ENCODE measurements at regions not wholly inside any gene's neighbourhood (a gene's known extent, or its start where the extent isn't known, plus 50 kb on each side); places are given as distances from the start of the nearest gene placed in this dataset.

DNA sequence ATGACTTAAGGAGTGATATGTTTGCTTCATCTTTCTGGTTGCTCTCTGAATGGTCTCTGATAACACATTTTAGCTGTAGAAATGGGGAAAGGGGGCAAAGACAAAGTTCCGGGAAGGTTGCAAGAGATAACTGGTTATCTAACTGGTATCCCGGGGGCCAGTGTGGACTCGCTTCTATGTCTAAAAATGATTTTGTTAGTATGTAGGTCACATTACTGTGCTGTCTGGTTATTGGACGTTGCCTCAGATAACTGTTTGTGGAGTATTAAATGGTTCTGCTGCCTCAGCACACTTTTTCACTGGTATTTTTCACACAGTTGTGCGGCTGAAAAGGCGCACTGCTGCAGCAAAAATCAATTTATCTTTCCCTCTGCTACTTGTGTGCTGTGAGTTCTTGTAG, 63.0 kb upstream of the ZNF536 start:
- TF ChIP-seq EZH2 (IDR thresholded peaks at IDR 0.05; ENCODE audit: borderline replicate concordance, control insufficient read depth, low read depth, low read length) (no peak), POLR2A (IDR thresholded peaks at IDR 0.05; ENCODE audit: low read depth, low read length) (no peak), FOS (IDR thresholded peaks at IDR 0.05; ENCODE audit: borderline replicate concordance, extremely low read depth, insufficient read length) (no peak), BHLHE40 (IDR thresholded peaks at IDR 0.05; ENCODE audit: borderline replicate concordance in 1 of 2, low read depth in 2 of 2, low read length in 1 of 2) (no peak), YBX1 (IDR thresholded peaks at IDR 0.05) (no peak), NFXL1 (IDR thresholded peaks at IDR 0.05; ENCODE audit: borderline replicate concordance) (no peak), CREM (IDR thresholded peaks at IDR 0.05; ENCODE audit: low read depth) (no peak), TCF3 (IDR thresholded peaks at IDR 0.05; ENCODE audit: borderline replicate concordance, insufficient read depth, low read depth, low read length) (no peak), GABPA (IDR thresholded peaks at IDR 0.05; ENCODE audit: low read depth) (no peak), EP300 (IDR thresholded peaks at IDR 0.05; ENCODE audit: borderline replicate concordance in 1 of 2, control insufficient read depth in 1 of 2, low read depth in 2 of 2, low read length in 2 of 2) (no peak)
- TF ChIP-seq, protein P1, sequence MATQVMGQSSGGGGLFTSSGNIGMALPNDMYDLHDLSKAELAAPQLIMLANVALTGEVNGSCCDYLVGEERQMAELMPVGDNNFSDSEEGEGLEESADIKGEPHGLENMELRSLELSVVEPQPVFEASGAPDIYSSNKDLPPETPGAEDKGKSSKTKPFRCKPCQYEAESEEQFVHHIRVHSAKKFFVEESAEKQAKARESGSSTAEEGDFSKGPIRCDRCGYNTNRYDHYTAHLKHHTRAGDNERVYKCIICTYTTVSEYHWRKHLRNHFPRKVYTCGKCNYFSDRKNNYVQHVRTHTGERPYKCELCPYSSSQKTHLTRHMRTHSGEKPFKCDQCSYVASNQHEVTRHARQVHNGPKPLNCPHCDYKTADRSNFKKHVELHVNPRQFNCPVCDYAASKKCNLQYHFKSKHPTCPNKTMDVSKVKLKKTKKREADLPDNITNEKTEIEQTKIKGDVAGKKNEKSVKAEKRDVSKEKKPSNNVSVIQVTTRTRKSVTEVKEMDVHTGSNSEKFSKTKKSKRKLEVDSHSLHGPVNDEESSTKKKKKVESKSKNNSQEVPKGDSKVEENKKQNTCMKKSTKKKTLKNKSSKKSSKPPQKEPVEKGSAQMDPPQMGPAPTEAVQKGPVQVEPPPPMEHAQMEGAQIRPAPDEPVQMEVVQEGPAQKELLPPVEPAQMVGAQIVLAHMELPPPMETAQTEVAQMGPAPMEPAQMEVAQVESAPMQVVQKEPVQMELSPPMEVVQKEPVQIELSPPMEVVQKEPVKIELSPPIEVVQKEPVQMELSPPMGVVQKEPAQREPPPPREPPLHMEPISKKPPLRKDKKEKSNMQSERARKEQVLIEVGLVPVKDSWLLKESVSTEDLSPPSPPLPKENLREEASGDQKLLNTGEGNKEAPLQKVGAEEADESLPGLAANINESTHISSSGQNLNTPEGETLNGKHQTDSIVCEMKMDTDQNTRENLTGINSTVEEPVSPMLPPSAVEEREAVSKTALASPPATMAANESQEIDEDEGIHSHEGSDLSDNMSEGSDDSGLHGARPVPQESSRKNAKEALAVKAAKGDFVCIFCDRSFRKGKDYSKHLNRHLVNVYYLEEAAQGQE (IDR thresholded peaks at IDR 0.05; ENCODE audit: low read depth, low read length), result no peak
- TF ChIP-seq, protein P2, sequence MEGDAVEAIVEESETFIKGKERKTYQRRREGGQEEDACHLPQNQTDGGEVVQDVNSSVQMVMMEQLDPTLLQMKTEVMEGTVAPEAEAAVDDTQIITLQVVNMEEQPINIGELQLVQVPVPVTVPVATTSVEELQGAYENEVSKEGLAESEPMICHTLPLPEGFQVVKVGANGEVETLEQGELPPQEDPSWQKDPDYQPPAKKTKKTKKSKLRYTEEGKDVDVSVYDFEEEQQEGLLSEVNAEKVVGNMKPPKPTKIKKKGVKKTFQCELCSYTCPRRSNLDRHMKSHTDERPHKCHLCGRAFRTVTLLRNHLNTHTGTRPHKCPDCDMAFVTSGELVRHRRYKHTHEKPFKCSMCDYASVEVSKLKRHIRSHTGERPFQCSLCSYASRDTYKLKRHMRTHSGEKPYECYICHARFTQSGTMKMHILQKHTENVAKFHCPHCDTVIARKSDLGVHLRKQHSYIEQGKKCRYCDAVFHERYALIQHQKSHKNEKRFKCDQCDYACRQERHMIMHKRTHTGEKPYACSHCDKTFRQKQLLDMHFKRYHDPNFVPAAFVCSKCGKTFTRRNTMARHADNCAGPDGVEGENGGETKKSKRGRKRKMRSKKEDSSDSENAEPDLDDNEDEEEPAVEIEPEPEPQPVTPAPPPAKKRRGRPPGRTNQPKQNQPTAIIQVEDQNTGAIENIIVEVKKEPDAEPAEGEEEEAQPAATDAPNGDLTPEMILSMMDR (IDR thresholded peaks at IDR 0.05 in 2 of 3, conservative IDR thresholded peaks at IDR 0.05 in 1 of 3; ENCODE audit: control insufficient read depth in 2 of 3, extremely low read depth in 1 of 3, insufficient read depth in 1 of 3, low read depth in 3 of 3, low read length in 3 of 3), result no peak
